Memory B cell (primary cell): ENCODE measurements at regions not wholly inside any gene's neighbourhood (a gene's known extent, or its start where the extent isn't known, plus 50 kb on each side); places are given as distances from the start of the nearest gene placed in this dataset.

Source experiments
- ATAC-seq: fragments of 150-1000 bp; cut with Tn5 transposase; 2 replicates; pipeline ENCODE4 v1.10.0; 2021; ENCODE audit warnings: low read depth, mild to moderate bottlenecking, moderate library complexity
- DNase-seq, 2 donors: peaks; one replicate each; pipeline ENCODE4 v3.0.0; 2022; ENCODE audit warnings: low spot score in 2 of 2
- H3K27ac Mint-ChIP-seq: one replicate; pipeline ENCODE4 v1.8.0; 2022; ENCODE audit warnings: mild to moderate bottlenecking, moderate library complexity, mixed read lengths
- H3K27me3 Mint-ChIP-seq: one replicate; pipeline ENCODE4 v1.8.0; 2022; ENCODE audit warnings: mixed read lengths
- H3K36me3 Mint-ChIP-seq: one replicate; pipeline ENCODE4 v1.8.0; 2022; ENCODE audit warnings: mild to moderate bottlenecking, mixed read lengths
- H3K4me1 Mint-ChIP-seq: one replicate; pipeline ENCODE4 v1.8.0; 2022; ENCODE audit warnings: mixed read lengths
- H3K4me3 Mint-ChIP-seq: one replicate; pipeline ENCODE4 v1.8.0; 2022; ENCODE audit warnings: mild to moderate bottlenecking, moderate library complexity, mixed read lengths
- H3K9me3 Mint-ChIP-seq: one replicate; pipeline ENCODE4 v1.8.0; 2022; ENCODE audit warnings: mixed read lengths

DNA sequence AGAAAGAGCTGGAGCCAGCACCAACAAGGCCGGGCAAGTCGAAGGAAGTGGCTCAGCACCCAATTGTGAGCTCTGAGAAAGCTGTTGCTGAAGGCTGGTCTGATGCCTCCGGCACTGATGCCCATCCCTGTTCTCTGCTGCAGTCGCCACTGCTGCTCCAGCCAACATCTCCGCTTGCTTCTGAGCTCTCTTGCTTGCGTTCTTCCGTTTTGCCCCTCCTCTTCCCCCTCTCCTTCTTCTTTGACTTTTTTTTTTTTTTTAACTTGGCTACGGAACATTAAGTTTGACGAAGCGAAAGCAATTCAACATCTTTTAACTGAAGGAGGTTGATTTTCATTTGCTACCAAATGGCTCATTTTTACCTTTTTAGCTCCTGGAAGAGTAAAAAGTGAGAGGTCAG is 442.9 kb downstream of the MCTP2 start:
- H3K36me3 Mint-ChIP-seq: no peaks in the 10 kb centered on the region
- no peak overlapping the region for H3K27ac Mint-ChIP-seq
- H3K4me3 Mint-ChIP-seq: no peak overlapping the region
- H3K27me3 Mint-ChIP-seq: peaks cover 3% of the 10 kb centered on the region
- ATAC-seq (no peak), DNase-seq (no peak)
- H3K9me3 Mint-ChIP-seq: no peaks in the 10 kb centered on the region
- no peaks in the 10 kb centered on the region for H3K4me1 Mint-ChIP-seq

DNA sequence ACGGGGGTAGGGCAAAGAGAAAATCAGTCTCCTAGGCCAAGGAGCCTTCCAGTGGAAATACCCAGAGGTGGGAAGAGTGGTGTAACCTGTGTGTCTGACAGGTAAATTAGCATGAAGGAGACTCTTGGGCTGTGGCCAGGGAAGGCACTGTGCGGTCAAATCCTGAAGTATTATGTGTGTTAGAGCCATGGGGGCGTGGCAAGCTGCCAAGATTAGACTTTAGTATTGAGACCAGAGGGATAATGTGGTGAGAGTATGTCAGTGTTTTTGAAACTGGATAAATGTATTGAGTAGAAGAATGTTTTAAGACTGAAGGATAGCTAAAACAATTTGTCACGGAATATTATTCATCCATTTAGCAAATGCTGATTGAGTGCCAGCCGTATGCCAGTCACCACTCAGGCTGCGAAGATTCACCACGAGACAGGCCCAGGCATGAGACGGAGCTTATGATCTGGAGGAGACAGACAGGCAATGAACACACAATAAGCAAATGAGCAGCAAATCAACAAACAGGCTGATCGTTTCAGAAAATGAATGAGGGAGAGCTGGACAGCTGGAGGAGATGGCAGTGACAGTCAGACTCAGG is 445.9 kb downstream of the MCTP2 start:
- H3K27ac Mint-ChIP-seq: no peak overlapping the region
- H3K9me3 Mint-ChIP-seq: no peaks in the 10 kb centered on the region
- peaks cover 3% of the 10 kb centered on the region for H3K27me3 Mint-ChIP-seq
- no peak for ATAC-seq
- DNase-seq: no peak
- H3K4me1 Mint-ChIP-seq: no peaks in the 10 kb centered on the region
- H3K4me3 Mint-ChIP-seq: no peak overlapping the region
- no peaks in the 10 kb centered on the region for H3K36me3 Mint-ChIP-seq

DNA sequence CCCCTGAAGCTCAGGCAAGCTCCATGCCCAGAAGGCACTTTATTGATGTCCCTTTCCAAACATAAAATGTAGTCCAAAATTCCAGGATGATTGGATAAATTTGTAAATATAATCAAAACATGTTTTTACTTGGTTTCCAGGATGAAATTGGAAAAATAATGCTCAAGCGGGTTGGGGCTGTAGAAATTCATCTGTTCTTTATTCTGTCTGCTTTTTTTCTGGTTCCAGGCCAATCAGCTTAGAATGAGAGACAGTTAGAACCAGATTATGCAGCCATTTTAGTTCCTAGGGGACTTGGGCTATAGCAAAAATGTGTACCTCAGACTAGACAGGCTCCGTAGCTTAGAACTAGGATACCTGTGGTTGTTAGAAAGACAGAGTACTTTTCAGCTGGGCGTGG is 450.8 kb downstream of the MCTP2 start:
- H3K4me1 Mint-ChIP-seq: no peaks in the 10 kb centered on the region

DNA sequence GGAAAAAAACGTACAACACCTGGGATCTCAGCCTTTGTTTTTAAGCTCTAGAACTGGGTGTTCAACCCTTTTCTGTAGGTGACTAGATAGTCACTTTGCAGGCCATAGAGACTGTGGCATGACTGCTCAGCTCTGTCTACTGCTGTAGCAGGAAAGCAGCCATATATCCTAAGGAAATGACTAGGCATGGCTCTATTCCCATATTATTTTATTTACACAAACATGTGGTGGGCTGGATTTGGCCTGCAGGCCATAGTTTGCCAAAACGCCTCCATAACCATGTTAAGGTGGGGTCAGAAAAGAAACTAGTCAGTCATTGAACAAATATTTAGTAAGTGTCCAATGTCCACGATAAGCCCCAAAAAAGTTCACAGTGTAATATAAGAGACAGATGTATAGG is 452.5 kb downstream of the MCTP2 start:
- H3K4me3 Mint-ChIP-seq: no peak overlapping the region
- no peak for ATAC-seq
- H3K27ac Mint-ChIP-seq: no peak overlapping the region
- H3K4me1 Mint-ChIP-seq: no peaks in the 10 kb centered on the region
- peaks cover 4% of the 10 kb centered on the region for H3K27me3 Mint-ChIP-seq
- no peaks in the 10 kb centered on the region for H3K36me3 Mint-ChIP-seq
- DNase-seq: no peak
- H3K9me3 Mint-ChIP-seq: peaks cover 3% of the 10 kb centered on the region

More for the DNA sequence above, 450.8 kb downstream of the MCTP2 start:
- H3K9me3 Mint-ChIP-seq: peaks cover 3% of the 10 kb centered on the region
- no peak for ATAC-seq
- H3K27me3 Mint-ChIP-seq: peaks cover 4% of the 10 kb centered on the region
- H3K36me3 Mint-ChIP-seq: no peaks in the 10 kb centered on the region
- DNase-seq: no peak
- H3K27ac Mint-ChIP-seq: no peak overlapping the region
- H3K4me3 Mint-ChIP-seq: no peak overlapping the region

DNA sequence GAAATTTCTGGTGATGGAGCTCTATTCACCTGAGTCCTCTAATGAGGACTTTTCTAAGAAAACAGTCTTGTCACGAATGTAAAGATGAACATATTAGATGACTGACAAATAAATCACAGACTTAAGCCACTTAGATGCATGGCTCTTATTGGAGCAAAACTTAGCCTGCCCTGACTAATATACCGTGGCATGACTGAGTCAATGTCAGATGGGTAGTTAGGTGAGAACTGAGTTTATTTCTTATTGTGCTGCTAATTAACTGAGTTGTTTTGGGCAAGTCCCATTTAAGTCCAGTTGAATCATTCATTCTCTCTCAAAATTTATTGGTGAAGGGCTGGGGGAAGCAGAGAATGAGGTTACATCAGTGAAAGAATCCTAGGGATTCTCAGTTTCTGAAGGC is 459.8 kb downstream of the MCTP2 start:
- no peaks in the 10 kb centered on the region for H3K4me1 Mint-ChIP-seq
- H3K4me3 Mint-ChIP-seq: no peak overlapping the region
- peaks cover 2% of the 10 kb centered on the region for H3K9me3 Mint-ChIP-seq
- peaks cover 2% of the 10 kb centered on the region for H3K27me3 Mint-ChIP-seq
- H3K27ac Mint-ChIP-seq: no peak overlapping the region
- ATAC-seq (no peak), DNase-seq (no peak)
- no peaks in the 10 kb centered on the region for H3K36me3 Mint-ChIP-seq

DNA sequence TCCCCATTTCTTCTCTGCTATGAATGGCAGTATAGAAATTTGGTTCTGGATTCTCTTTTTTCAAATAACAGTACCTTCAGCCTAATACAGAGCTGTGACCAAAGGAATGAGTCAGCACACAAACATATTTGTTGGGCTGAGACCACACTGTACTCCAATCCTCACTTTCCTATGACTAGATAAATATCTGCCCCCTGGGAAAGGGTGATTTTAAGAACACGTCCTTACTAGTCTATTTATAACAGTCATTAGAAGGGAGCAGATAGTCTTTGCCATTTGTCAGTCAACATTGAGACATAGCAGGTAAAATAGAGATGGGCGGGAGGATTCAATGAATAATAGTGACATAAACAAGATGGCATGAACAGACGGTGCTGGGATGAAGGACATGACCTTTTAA is 461.3 kb downstream of the MCTP2 start:
- Mint-ChIP-seq H3K27ac (no peak overlapping the region), H3K36me3 (no peaks in the 10 kb centered on the region), H3K4me1 (no peaks in the 10 kb centered on the region)

DNA sequence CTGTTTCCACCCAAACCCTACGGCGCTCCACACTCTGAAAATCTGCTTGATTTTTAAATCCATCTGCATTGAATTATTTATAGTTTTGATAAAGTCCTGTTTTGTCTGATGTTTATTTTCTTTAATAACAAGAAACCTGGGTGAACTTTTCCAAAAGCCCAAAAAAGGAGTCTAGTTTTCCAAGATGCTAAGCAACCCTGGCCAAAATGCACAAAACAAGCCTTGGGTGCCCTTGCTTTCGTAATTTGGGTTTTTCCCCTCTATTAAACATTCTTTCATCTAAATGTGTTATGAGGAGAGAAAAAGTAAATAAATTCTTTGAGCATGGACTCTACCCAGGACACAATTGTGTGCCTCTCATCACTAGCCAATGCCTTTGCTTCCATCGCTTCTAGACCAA is 468.9 kb downstream of the MCTP2 start:
- no peak overlapping the region for H3K27ac Mint-ChIP-seq
- H3K9me3 Mint-ChIP-seq: peaks cover 2% of the 10 kb centered on the region
- DNase-seq (no peak), ATAC-seq (no peak)
- no peaks in the 10 kb centered on the region for H3K4me1 Mint-ChIP-seq
- no peaks in the 10 kb centered on the region for H3K27me3 Mint-ChIP-seq
- no peak overlapping the region for H3K4me3 Mint-ChIP-seq
- no peaks in the 10 kb centered on the region for H3K36me3 Mint-ChIP-seq

More for the DNA sequence above, 461.3 kb downstream of the MCTP2 start:
- no peak overlapping the region for H3K4me3 Mint-ChIP-seq
- H3K9me3 Mint-ChIP-seq: peaks cover 2% of the 10 kb centered on the region
- DNase-seq: no peak
- H3K27me3 Mint-ChIP-seq: peaks cover 2% of the 10 kb centered on the region
- no peak for ATAC-seq

DNA sequence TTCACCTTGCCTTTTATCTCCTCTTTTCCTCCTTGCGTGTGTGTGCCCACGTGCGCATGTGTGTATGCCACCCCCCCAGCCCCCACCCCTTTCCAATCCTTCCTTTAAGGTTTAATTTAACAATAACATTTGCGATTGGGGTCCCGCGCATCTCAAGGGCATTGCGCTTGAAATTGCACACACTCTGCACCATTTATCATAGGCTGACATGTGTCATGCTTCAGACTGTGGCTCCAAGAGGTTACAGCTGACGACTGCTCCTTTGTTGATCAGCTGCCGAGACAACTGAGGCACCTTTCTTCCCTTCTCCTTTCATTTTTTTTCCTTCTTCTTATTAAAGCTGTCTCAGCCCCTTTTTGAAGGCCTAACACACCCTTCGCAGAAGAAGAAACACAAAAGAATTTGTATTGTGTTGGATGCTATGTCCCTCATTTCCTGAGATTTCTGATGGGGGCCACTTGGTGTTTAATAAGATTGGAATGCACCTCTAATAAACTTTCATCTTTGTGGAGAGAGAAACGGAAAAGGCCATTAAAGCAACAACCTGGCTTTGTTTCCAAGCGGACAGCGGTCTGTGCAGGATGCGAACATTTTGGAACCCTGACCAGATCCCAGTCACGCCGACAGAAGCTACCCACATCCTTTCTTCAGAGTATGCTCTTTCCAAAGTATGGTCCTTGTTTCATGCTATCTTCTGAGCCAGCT is 470.1 kb downstream of the MCTP2 start:
- H3K9me3 Mint-ChIP-seq: peaks cover 2% of the 10 kb centered on the region
- H3K27me3 Mint-ChIP-seq: no peaks in the 10 kb centered on the region
- DNase-seq (no peak), ATAC-seq (no peak)
- no peaks in the 10 kb centered on the region for H3K36me3 Mint-ChIP-seq
- H3K4me1 Mint-ChIP-seq: no peaks in the 10 kb centered on the region
- no peak overlapping the region for H3K27ac Mint-ChIP-seq
- no peak overlapping the region for H3K4me3 Mint-ChIP-seq

DNA sequence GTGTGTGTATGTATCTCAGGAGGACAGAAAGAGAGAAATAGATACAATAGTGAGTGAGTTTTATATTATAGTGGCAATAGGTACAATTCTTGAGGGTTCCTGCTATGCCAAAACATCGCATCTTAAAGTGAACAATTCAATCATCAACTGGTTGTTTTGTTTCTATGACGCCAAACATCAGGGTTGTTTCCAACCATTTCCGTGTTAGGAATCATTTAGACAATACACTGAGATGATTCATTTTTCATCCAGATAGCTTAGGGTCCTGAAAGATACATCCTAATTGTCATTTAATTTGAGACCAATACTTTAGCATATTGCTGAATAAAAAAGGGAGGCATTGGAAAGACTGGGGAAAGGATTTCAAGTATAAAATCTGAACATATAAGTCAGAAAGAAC is 472.2 kb downstream of the MCTP2 start:
- Mint-ChIP-seq H3K4me3 (no peak overlapping the region), H3K27ac (no peak overlapping the region), H3K27me3 (no peaks in the 10 kb centered on the region), H3K9me3 (peaks cover 5% of the 10 kb centered on the region), H3K4me1 (no peaks in the 10 kb centered on the region), H3K36me3 (no peaks in the 10 kb centered on the region)
- ATAC-seq (no peak), DNase-seq (no peak)

DNA sequence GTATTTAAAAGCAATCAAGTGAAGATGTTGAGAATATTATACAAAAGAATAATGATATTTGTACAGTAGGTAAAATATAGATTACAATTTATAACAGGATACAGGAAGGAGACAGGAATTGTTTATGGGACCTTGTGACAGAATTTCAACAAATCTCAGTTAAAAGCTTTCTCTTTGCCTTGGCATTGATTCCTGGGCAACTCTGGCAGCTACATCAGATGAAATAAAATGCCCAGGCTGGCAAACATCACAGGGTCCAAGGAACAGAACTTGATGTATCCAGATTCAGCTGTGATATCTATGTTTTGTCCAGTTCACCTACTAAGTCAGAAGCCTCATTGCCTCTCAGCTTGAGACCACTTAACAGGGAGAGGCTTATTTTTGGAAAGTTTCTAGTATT is 473.1 kb downstream of the MCTP2 start:
- Mint-ChIP-seq H3K4me3 (no peak overlapping the region), H3K36me3 (no peaks in the 10 kb centered on the region), H3K27me3 (no peaks in the 10 kb centered on the region), H3K9me3 (peaks cover 5% of the 10 kb centered on the region), H3K27ac (no peak overlapping the region), H3K4me1 (no peaks in the 10 kb centered on the region)
- DNase-seq: no peak
- ATAC-seq: no peak

DNA sequence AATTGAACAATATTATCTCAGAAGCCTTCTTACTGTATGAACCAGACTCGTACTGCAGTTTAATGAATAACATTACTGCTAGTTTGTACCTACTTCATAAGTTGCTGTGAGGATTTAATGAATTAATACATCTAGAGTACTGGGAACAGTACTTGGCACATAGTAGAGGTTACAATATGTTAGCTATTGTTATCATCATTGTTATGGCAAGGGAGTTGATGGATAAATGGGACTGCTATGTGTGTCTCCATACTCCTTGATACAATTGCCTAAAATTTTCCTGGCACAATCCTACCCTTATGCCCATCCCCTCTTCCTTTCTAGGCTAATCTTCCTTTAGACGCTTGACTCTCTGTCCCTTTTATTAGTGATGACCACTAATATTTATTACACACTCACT is 473.6 kb downstream of the MCTP2 start:
- Mint-ChIP-seq H3K9me3 (peaks cover 5% of the 10 kb centered on the region), H3K4me3 (no peak overlapping the region), H3K27ac (no peak overlapping the region), H3K4me1 (no peaks in the 10 kb centered on the region), H3K36me3 (no peaks in the 10 kb centered on the region), H3K27me3 (no peaks in the 10 kb centered on the region)
- no peak for ATAC-seq
- no peak for DNase-seq

DNA sequence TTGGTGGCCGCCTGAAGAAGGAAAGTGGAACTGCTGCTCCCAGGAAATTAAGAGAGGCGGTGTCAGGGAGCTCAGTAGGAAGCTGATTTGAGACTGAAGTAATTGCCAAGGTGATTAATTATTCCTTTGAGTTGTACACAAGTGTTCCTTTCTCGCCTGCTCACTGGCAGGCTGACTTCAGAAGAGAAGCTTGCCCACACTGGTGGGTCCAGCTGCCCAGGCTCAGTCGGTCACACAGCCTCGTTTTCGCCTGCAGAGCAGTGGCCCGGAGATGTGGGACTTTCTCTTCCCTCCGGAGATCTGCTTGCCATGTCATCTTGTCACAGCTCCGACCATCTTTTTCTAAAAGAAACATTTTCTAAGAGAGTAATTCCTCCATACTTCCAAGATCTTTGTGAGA is 478.0 kb downstream of the MCTP2 start:
- Mint-ChIP-seq H3K9me3 (peaks cover 3% of the 10 kb centered on the region), H3K27me3 (peaks cover 3% of the 10 kb centered on the region), H3K36me3 (no peaks in the 10 kb centered on the region), H3K27ac (no peak overlapping the region), H3K4me3 (no peak overlapping the region), H3K4me1 (no peaks in the 10 kb centered on the region)
- DNase-seq (no peak), ATAC-seq (no peak)

DNA sequence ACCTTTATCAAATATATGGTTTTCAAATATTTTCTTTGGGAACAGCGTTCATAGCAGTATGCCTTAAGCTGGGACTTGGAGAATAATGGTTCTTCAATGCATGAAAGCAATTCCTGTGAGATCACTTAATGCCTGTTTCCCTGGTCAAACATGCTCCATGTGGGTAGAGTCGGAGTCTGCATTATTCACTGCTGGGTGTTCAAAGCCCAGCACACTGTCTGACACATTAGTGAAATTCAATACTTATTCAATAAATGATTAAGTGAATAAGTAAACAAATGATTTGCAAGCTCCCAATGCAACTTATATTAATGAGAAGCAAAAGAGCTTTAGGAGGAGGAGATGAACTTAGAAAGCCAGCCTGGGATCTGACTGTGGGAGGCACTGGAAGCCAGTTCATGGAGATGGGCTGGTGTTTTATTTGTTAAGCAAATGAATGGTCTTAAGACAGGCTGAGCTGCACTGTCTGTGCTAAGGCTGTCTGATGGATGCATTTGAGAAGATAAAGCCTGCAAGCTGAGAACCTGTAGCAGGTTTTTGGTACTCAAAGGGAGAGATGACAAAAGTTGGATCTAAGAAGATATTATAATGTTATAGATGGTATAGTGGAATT is 490.8 kb downstream of the MCTP2 start:
- no peaks in the 10 kb centered on the region for H3K4me1 Mint-ChIP-seq
- DNase-seq (no peak), ATAC-seq (no peak)
- H3K27me3 Mint-ChIP-seq: no peaks in the 10 kb centered on the region
- H3K9me3 Mint-ChIP-seq: no peaks in the 10 kb centered on the region
- H3K27ac Mint-ChIP-seq: no peak overlapping the region
- no peaks in the 10 kb centered on the region for H3K36me3 Mint-ChIP-seq
- no peak overlapping the region for H3K4me3 Mint-ChIP-seq

DNA sequence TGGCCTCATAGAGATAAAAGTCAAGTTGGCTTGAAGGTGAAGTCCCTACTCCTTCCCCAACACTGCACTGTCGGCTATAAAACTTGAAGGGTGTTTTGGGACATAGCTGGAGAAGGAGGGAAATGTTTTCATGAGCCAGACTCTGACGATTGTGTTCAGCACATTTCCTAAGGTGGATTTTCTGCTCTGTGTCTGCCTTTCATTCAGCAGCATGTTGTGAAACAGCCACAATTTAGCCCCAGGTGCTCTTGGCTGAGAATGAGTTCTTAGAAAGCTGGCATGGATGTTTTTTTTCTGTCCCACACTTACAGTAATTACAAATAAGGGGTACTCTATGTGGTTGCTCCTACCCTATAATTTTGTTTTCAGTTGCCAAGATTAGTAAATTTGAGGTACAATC is 492.4 kb downstream of the MCTP2 start:
- Mint-ChIP-seq H3K36me3 (no peaks in the 10 kb centered on the region), H3K4me1 (no peaks in the 10 kb centered on the region), H3K27ac (no peak overlapping the region), H3K27me3 (no peaks in the 10 kb centered on the region), H3K9me3 (no peaks in the 10 kb centered on the region), H3K4me3 (no peak overlapping the region)
- ATAC-seq (no peak), DNase-seq (no peak)

DNA sequence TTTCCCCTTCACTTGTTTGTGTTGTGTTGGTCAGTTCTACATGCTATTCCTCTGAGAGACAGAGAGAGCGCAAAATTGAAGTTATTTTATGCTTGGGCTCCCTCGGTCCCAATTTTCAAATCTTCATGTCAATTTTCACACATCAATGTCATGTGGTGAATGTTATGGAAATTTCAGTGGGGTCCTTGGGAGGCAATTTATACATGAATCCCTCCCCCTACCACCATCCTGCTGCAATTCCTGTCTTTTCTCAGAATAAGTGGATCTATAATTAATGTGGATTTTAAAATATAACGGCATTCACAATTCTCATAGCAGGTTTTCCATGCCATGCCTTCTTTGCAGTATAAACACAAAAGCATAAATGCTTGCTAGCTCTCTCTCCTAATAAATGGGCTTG is 499.9 kb downstream of the MCTP2 start:
- Mint-ChIP-seq H3K4me1 (no peaks in the 10 kb centered on the region), H3K4me3 (no peak overlapping the region), H3K27ac (no peak overlapping the region), H3K27me3 (no peaks in the 10 kb centered on the region), H3K9me3 (peaks cover 2% of the 10 kb centered on the region), H3K36me3 (no peaks in the 10 kb centered on the region)
- no peak for ATAC-seq
- DNase-seq: no peak
